HepG2 (cell line): ENCODE measurements at regions not wholly inside any gene's neighbourhood (a gene's known extent, or its start where the extent isn't known, plus 50 kb on each side); places are given as distances from the start of the nearest gene placed in this dataset.

ENCODE experiments used
- ATAC-seq: fragments of 200-7000 bp; cut with Tn5 transposase; 3 replicates; pipeline ENCODE4 v1.9.1; 2020; ENCODE audit warnings: mild to moderate bottlenecking, moderate library complexity
- BruUV-seq: library from RNA; stranded (reverse); fragments of 400-500 nt; replicated peaks from 2 replicates; lab custom pipeline; 2021; lab: Mats Ljungman, UMichigan
- CTCF ChIA-PET: fragments of 300-600 bp; formaldehyde crosslinking; extraction: SDS; loops from one replicate; lab custom pipeline; 2021; ENCODE audit warnings: low total read pairs, inconsistent platforms, low intra/inter-chr PET ratio; lab: Yijun Ruan, JAX
- POLR2A ChIA-PET: fragments of 350-600 bp; sonication (Branson Sonifier 250); formaldehyde crosslinking; loops from one replicate; lab custom pipeline; 2020; ENCODE audit warnings: antibody characterized with exemption, inconsistent platforms; lab: Yijun Ruan, JAX
- DNase-seq: peaks from one replicate; pipeline ENCODE4 v3.0.0-alpha.2; 2015; ENCODE audit warnings: low spot score
- FAIRE-seq: peaks from 3 replicates; lab custom pipeline; 2011; peaks lifted over from hg19 to GRCh38; lab: Jason Lieb, UNC
- H2AFZ ChIP-seq: one replicate; pipeline ENCODE4 v1.6.1; 2011; ENCODE audit warnings: low read length, inconsistent platforms
- H3K27ac ChIP-seq: fragments of 300-600 bp; 3 replicates; pipeline ENCODE4 v1.8.0; 2011; ENCODE audit warnings: mixed run types, mild to moderate bottlenecking, mixed read lengths, low read length, inconsistent platforms; ENCODE audit not compliant: insufficient read depth; ENCODE audit errors: extremely low read length
- H3K27me3 ChIP-seq, 2 experiments: fragments of 200-600 bp in 1 of 2; 2 replicates in 1 of 2; 3 replicates in 1 of 2; pipeline versions ENCODE4 v1.6.0 to v1.8.0; 2011; ENCODE audit warnings: low read length in 2 of 2, mild to moderate bottlenecking in 2 of 2, moderate library complexity in 2 of 2, inconsistent platforms in 1 of 2; ENCODE audit not compliant: insufficient read depth in 2 of 2, control insufficient read depth in 1 of 2
- H3K36me3 ChIP-seq, 2 experiments: fragments of 200-600 bp in 1 of 2; replicated peaks in 1 of 2; 2 replicates in 1 of 2; 3 replicates in 1 of 2; pipeline versions ENCODE4 v1.5.1 to v1.8.0; 2011; ENCODE audit warnings: low read length in 2 of 2, inconsistent platforms in 1 of 2; ENCODE audit not compliant: insufficient read depth in 2 of 2, control insufficient read depth in 1 of 2
- H3K4me1 ChIP-seq: 2 replicates; pipeline ENCODE4 v1.5.1; 2012; ENCODE audit warnings: low read length, inconsistent platforms; ENCODE audit not compliant: insufficient read depth
- H3K4me2 ChIP-seq: 2 replicates; pipeline ENCODE4 v1.6.0; 2011; ENCODE audit warnings: low read depth, low read length, inconsistent platforms
- H3K4me3 ChIP-seq, 3 experiments: fragments of 200-600 bp in 1 of 3; sonication (generic), shearing (Covaris generic) in 1 of 3; replicated peaks in 1 of 3; 2 replicates each; pipeline ENCODE4 v1.5.1; 2011 to 2016; ENCODE audit warnings: low read length in 3 of 3, inconsistent platforms in 2 of 3, low read depth in 2 of 3, mild to moderate bottlenecking in 2 of 3, control low read depth in 1 of 3, mixed read lengths in 1 of 3; ENCODE audit not compliant: insufficient read depth in 1 of 3
- H3K79me2 ChIP-seq: one replicate; pipeline ENCODE4 v1.6.1; 2011; ENCODE audit warnings: low read length, inconsistent platforms; ENCODE audit not compliant: insufficient read depth
- H3K9ac ChIP-seq: 2 replicates; pipeline ENCODE4 v1.6.0; 2011; ENCODE audit warnings: mild to moderate bottlenecking, low read depth, low read length, inconsistent platforms; ENCODE audit not compliant: insufficient read depth
- H3K9me3 ChIP-seq: 2 replicates; pipeline ENCODE4 v1.5.1; 2012; ENCODE audit warnings: mild to moderate bottlenecking, low read length
- H4K20me1 ChIP-seq: 2 replicates; pipeline ENCODE4 v1.6.0; 2011; ENCODE audit warnings: inconsistent platforms, mild to moderate bottlenecking, low read length, moderate library complexity; ENCODE audit not compliant: insufficient read depth
- EZH2 ChIP-seq: conservative IDR thresholded peaks from 2 replicates; pipeline ENCODE4 v1.6.1; 2012; ENCODE audit warnings: mild to moderate bottlenecking, low read depth, low read length, moderate library complexity
- GRHL1 ChIP-seq: sonication (generic); formaldehyde crosslinking; conservative IDR thresholded peaks from 2 replicates; pipeline ENCODE4 v1.8.0; 2022; ENCODE audit warnings: missing genetic modification reagents
- GZF1 ChIP-seq: sonication (generic); formaldehyde crosslinking; IDR thresholded peaks from 2 replicates; pipeline ENCODE4 v1.5.1; 2020; ENCODE audit warnings: mild to moderate bottlenecking, missing genetic modification reagents
- KDM3A ChIP-seq: IDR thresholded peaks from 2 replicates; pipeline ENCODE4 v1.6.1; 2018; ENCODE audit warnings: low read depth, missing compliant biosample characterization
- MBD4 ChIP-seq: IDR thresholded peaks from 2 replicates; pipeline ENCODE4 v1.6.1; 2012; ENCODE audit warnings: low read length, inconsistent platforms, borderline replicate concordance
- RBFOX2 ChIP-seq: fragments of 200-400 bp; formaldehyde crosslinking; IDR thresholded peaks from 2 replicates; pipeline ENCODE4 v1.6.1; 2017; ENCODE audit warnings: low read depth, mild to moderate bottlenecking, low read length
- ZFP36L1 ChIP-seq: sonication (generic); formaldehyde crosslinking; IDR thresholded peaks from 2 replicates; pipeline ENCODE4 v1.8.0; 2022; ENCODE audit warnings: mild to moderate bottlenecking, missing genetic modification reagents, moderate library complexity
- ZNF101 ChIP-seq: sonication (generic); formaldehyde crosslinking; IDR thresholded peaks from 2 replicates; pipeline ENCODE4 v1.4.0; 2020; ENCODE audit warnings: mild to moderate bottlenecking, low read depth, missing genetic modification reagents, borderline replicate concordance
- ZNF160 ChIP-seq: sonication (generic); formaldehyde crosslinking; IDR thresholded peaks from 2 replicates; pipeline ENCODE4 v1.8.0; 2022; ENCODE audit warnings: mild to moderate bottlenecking, inconsistent platforms, missing genetic modification reagents
- ZNF329 ChIP-seq: sonication (generic); formaldehyde crosslinking; IDR thresholded peaks from 2 replicates; pipeline ENCODE4 v1.9.0; 2021; ENCODE audit warnings: low read depth, mild to moderate bottlenecking, missing genetic modification reagents
- ZNF343 ChIP-seq: sonication (generic); formaldehyde crosslinking; IDR thresholded peaks from 2 replicates; pipeline ENCODE4 v1.4.0; 2020; ENCODE audit warnings: mild to moderate bottlenecking, missing genetic modification reagents
- ZNF589 ChIP-seq: sonication (generic); formaldehyde crosslinking; conservative IDR thresholded peaks from 2 replicates; pipeline ENCODE4 v1.8.0; 2022; ENCODE audit warnings: mild to moderate bottlenecking, moderate library complexity, missing genetic modification reagents
- ZUFSP ChIP-seq: sonication (generic); formaldehyde crosslinking; IDR thresholded peaks from 2 replicates; pipeline ENCODE4 v1.9.0; 2021; ENCODE audit warnings: missing genetic modification reagents, mild to moderate bottlenecking, borderline replicate concordance
- WGBS: methylation state at CpG from one replicate; pipeline ENCODE4 v1.1.6; 2017; ENCODE audit warnings: low lambda C conversion rate; 5-methylcytosine and 5-hydroxymethylcytosine counted together
- in situ Hi-C: cut with HindIII; loops from 2 replicates; pipeline ENCODE4 v1.10.0; 2017; ENCODE audit warnings: low pct_unique_long_range_greater_than_20kb; ENCODE audit not compliant: extremely low pct_ligation_motif_present
- intact Hi-C: fragments of 100-400 bp; cut with micrococcal nuclease; formaldehyde crosslinking; loops from one replicate; pipeline ENCODE4 v1.10.0; 2022; ENCODE audit not compliant: unreplicated experiment
- TF ChIP-seq, protein P1 (sequence below): sonication (generic); formaldehyde crosslinking; IDR thresholded peaks from 2 replicates; pipeline ENCODE4 v1.8.0; 2023; ENCODE audit warnings: mild to moderate bottlenecking, missing genetic modification reagents

DNA sequence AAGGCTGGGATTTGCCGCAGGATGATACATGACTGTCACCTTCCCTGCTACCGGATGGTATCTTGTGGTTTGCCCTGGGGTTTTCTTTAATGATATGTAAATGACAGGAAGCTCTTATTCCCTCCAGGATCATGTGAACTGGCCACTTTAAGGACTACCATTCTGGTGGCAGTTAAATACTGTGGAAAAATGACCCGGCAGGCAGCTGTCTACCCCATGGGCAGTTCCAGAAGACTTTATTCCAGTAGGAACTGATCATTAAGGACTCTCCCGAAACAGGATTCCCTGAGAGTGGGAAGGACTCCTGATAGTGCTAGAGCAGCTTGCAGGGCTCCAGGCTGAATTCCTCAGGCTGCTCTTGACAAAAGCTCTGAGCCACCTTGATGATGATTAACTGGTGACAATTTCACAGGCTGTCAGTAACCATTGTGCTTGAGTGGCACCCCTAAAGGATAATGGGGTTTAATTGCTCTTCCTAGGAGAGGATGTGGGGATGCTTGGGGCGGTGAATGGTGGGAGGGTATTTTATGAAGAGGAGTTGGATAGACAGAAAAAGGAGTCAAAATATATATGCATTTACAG lies 212.0 kb downstream of the CPS1 start:
- POLR2A ChIA-PET, result no interaction called here
- H3K27me3 ChIP-seq, result no peaks in the 10 kb centered on the region; a peak in 1 of 5 replicates
- H3K27ac ChIP-seq, result no peak overlapping the region
- no peaks in the 10 kb centered on the region for H4K20me1 ChIP-seq
- H3K9ac ChIP-seq, result no peak overlapping the region
- no peaks in the 10 kb centered on the region for H3K79me2 ChIP-seq
- no peak for DNase-seq
- H3K9me3 ChIP-seq, result no peaks in the 10 kb centered on the region
- no TSS peak for BruUV-seq
- no peak for FAIRE-seq
- no peaks in the 10 kb centered on the region for H3K36me3 ChIP-seq
- H3K4me2 ChIP-seq, result no peak overlapping the region
- 22% methylated on average over 5 of the region's 5 CpGs for WGBS
- TF ChIP-seq RBFOX2, result no peak
- no peak for TF ChIP-seq ZNF329 (CRISPR knock-in tag)
- no peak for TF ChIP-seq EZH2
- no peak for TF ChIP-seq KDM3A (CRISPR knock-in tag)
- no peak for TF ChIP-seq ZFP36L1 (CRISPR knock-in tag)
- no peak for TF ChIP-seq ZNF589 (CRISPR knock-in tag)
- intact Hi-C loops, result no loop called here
- H3K4me1 ChIP-seq, result no peaks in the 10 kb centered on the region
- CTCF ChIA-PET, result no interaction called here
- in situ Hi-C loops, result no loop called here
- no peak overlapping the region for H2AFZ ChIP-seq
- H3K4me3 ChIP-seq, result no peak overlapping the region
- no peak for ATAC-seq

GRCh38 chr2:210776756-210777155 lies 220.4 kb downstream of the CPS1 start:
- Histone ChIP-seq H3K4me1 (no peaks in the 10 kb centered on the region), H3K4me2 (no peak overlapping the region), H3K4me3 (no peak overlapping the region), H3K36me3 (no peaks in the 10 kb centered on the region), H4K20me1 (no peaks in the 10 kb centered on the region), H2AFZ (no peak overlapping the region), H3K27ac (no peak overlapping the region), H3K9ac (no peak overlapping the region), H3K9me3 (no peaks in the 10 kb centered on the region), H3K27me3 (no peaks in the 10 kb centered on the region), H3K79me2 (no peaks in the 10 kb centered on the region)
- in situ Hi-C loops, result no loop called here
- CTCF ChIA-PET, result no interaction called here
- ATAC-seq, result no peak
- FAIRE-seq, result no peak
- DNase-seq, result no peak
- POLR2A ChIA-PET, result no interaction called here
- no TSS peak for BruUV-seq
- intact Hi-C loops, result no loop called here
- TF ChIP-seq ZUFSP (CRISPR knock-in tag), result no peak
- no peak for TF ChIP-seq GZF1 (CRISPR knock-in tag)
- TF ChIP-seq, protein P1, sequence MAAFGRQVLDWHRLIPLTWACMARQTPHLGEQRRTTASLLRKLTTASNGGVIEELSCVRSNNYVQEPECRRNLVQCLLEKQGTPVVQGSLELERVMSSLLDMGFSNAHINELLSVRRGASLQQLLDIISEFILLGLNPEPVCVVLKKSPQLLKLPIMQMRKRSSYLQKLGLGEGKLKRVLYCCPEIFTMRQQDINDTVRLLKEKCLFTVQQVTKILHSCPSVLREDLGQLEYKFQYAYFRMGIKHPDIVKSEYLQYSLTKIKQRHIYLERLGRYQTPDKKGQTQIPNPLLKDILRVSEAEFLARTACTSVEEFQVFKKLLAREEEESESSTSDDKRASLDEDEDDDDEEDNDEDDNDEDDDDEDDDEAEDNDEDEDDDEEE (CRISPR knock-in tag), result no peak
- TF ChIP-seq ZNF101 (CRISPR knock-in tag), result no peak
- no peak for TF ChIP-seq GRHL1 (CRISPR knock-in tag)
- TF ChIP-seq ZNF343, result no peak
- TF ChIP-seq ZNF160 (CRISPR knock-in tag), result no peak
- no peak for TF ChIP-seq MBD4
